A673 (cell line): ENCODE measurements at regions not wholly inside any gene's neighbourhood (a gene's known extent, or its start where the extent isn't known, plus 50 kb on each side); places are given as distances from the start of the nearest gene placed in this dataset.

ENCODE experiments used
- BruUV-seq: library from RNA; stranded (reverse); fragments of 400-500 nt; replicated peaks from 2 replicates; lab custom pipeline; 2021; lab: Mats Ljungman, UMichigan
- CTCF ChIA-PET: fragments of 300-600 bp; sonication (Branson Sonifier 250); formaldehyde crosslinking; loops from one replicate; lab custom pipeline; 2022; ENCODE audit warnings: antibody characterized with exemption; lab: Charles Lee
- POLR2A ChIA-PET: fragments of 300-600 bp; sonication (Branson Sonifier 250); formaldehyde crosslinking; loops from one replicate; lab custom pipeline; 2022; ENCODE audit warnings: antibody characterized with exemption; ENCODE audit not compliant: low non-redundant PET; lab: Charles Lee
- DNase-seq: peaks from one replicate; pipeline ENCODE4 v3.0.0-alpha.2; 2015; ENCODE audit warnings: low spot score
- H3K27ac ChIP-seq: fragments of 200-600 bp; sonication (generic); 2 replicates; pipeline ENCODE4 v1.5.1; 2016; ENCODE audit warnings: mixed run types, low read depth, mild to moderate bottlenecking, mixed read lengths, antibody characterized with exemption, low read length; ENCODE audit not compliant: poor library complexity, severe bottlenecking
- H3K27me3 ChIP-seq: fragments of 200-600 bp; sonication (generic); replicated peaks from 2 replicates; pipeline ENCODE4 v1.6.1; 2017; ENCODE audit warnings: mixed run types, low read depth, mild to moderate bottlenecking, mixed read lengths, antibody characterized with exemption, low read length; ENCODE audit not compliant: insufficient read depth, poor library complexity
- H3K36me3 ChIP-seq: fragments of 200-600 bp; sonication (generic); 2 replicates; pipeline ENCODE4 v1.6.1; 2016; ENCODE audit warnings: mixed run types, mild to moderate bottlenecking, mixed read lengths, antibody characterized with exemption, low read length; ENCODE audit not compliant: insufficient read depth, poor library complexity, severe bottlenecking
- H3K4me1 ChIP-seq: fragments of 200-600 bp; sonication (generic); 2 replicates; pipeline ENCODE4 v1.6.1; 2017; ENCODE audit warnings: mixed run types, mild to moderate bottlenecking, mixed read lengths, antibody characterized with exemption, low read length; ENCODE audit not compliant: insufficient read depth, poor library complexity, severe bottlenecking
- H3K4me3 ChIP-seq: fragments of 200-600 bp; sonication (generic); 2 replicates; pipeline ENCODE4 v1.5.1; 2016; ENCODE audit warnings: low read depth, mixed run types, mild to moderate bottlenecking, mixed read lengths, low read length; ENCODE audit not compliant: poor library complexity, severe bottlenecking
- H3K9me3 ChIP-seq: fragments of 200-600 bp; sonication (generic); 2 replicates; pipeline ENCODE4 v1.6.1; 2016; ENCODE audit warnings: mixed run types, low read depth, mild to moderate bottlenecking, mixed read lengths, antibody characterized with exemption, low read length; ENCODE audit not compliant: poor library complexity, severe bottlenecking
- CTCF ChIP-seq: fragments of 300-800, 200-600 bp; sonication (generic); conservative IDR thresholded peaks from 2 replicates; pipeline ENCODE4 v1.5.1; 2017; ENCODE audit warnings: low read depth, mild to moderate bottlenecking, antibody characterized with exemption, low read length, moderate library complexity, mixed read lengths
- EZH2 ChIP-seq: fragments of 200-600 bp; sonication (generic); IDR thresholded peaks from 2 replicates; pipeline ENCODE4 v1.6.1; 2017; ENCODE audit warnings: borderline replicate concordance, low read depth, mild to moderate bottlenecking, mixed read lengths, antibody characterized with exemption, low read length; ENCODE audit not compliant: poor library complexity, severe bottlenecking
- intact Hi-C: fragments of 100-400 bp; cut with micrococcal nuclease; formaldehyde crosslinking; loops from one replicate; pipeline ENCODE4 v1.10.0; 2022; ENCODE audit not compliant: unreplicated experiment

GRCh38 chr6:15911753-15912504 is 217.0 kb upstream of the MYLIP start:
- Histone ChIP-seq H3K36me3 (no peaks in the 10 kb centered on the region), H3K27me3 (no peaks in the 10 kb centered on the region), H3K4me3 (no peak overlapping the region), H3K9me3 (no peaks in the 10 kb centered on the region), H3K27ac (no peak overlapping the region), H3K4me1 (no peaks in the 10 kb centered on the region)
- BruUV-seq = no TSS peak
- intact Hi-C loops = no loop called here
- no peak for TF ChIP-seq CTCF
- TF ChIP-seq EZH2 = no peak
- no peak for DNase-seq
- ChIA-PET CTCF (no interaction called here), POLR2A (no interaction called here)

- no TSS peak for BruUV-seq
- POLR2A ChIA-PET = no interaction called here
- TF ChIP-seq CTCF (no peak), EZH2 (no peak)
- intact Hi-C loops = no loop called here
- Histone ChIP-seq H3K4me1 (no peaks in the 10 kb centered on the region), H3K9me3 (no peaks in the 10 kb centered on the region), H3K36me3 (no peaks in the 10 kb centered on the region), H3K27ac (no peak overlapping the region), H3K4me3 (no peak overlapping the region), H3K27me3 (no peaks in the 10 kb centered on the region)
- DNase-seq = no peak
- CTCF ChIA-PET = no interaction called here
Measured at GRCh38 chr6:15909290-15910070, 219.4 kb upstream of the MYLIP start.

- H3K9me3 ChIP-seq = no peaks in the 10 kb centered on the region
- no TSS peak for BruUV-seq
- H3K27ac ChIP-seq = no peak overlapping the region
- no peak for DNase-seq
- H3K4me3 ChIP-seq = no peak overlapping the region
- CTCF ChIA-PET = no interaction called here
- intact Hi-C loops = no loop called here
- POLR2A ChIA-PET = no interaction called here
- no peak for TF ChIP-seq CTCF
- no peak for TF ChIP-seq EZH2
- no peaks in the 10 kb centered on the region for H3K36me3 ChIP-seq
- no peaks in the 10 kb centered on the region for H3K27me3 ChIP-seq
- no peaks in the 10 kb centered on the region for H3K4me1 ChIP-seq
Measured at GRCh38 chr6:15908871-15909270, 220.0 kb upstream of the MYLIP start.
